HG03064 (cell line): ENCODE measurements at regions not wholly inside any gene's neighbourhood (a gene's known extent, or its start where the extent isn't known, plus 50 kb on each side); places are given as distances from the start of the nearest gene placed in this dataset.
"Not testable (repeated sequence)": the region's sequence is repeated elsewhere in the genome, so short reads cannot be mapped to it uniquely, and the experiment has no call there.

Experiments
- ATAC-seq: cut with Tn5 transposase; IDR thresholded peaks from one replicate; pipeline ENCODE4 v1.9.1; 2021; ENCODE audit warnings: low read depth; ENCODE audit not compliant: unreplicated experiment

- ATAC-seq: not testable (repeated sequence)
Measured at GRCh38 chr15:21774760-21775159, 102.8 kb downstream of the POTEB start.

- ATAC-seq: not testable (repeated sequence)
Measured at GRCh38 chr15:21766524-21766923, 111.0 kb downstream of the POTEB start.

GRCh38 chr15:21763756-21764155, 113.8 kb downstream of the POTEB start:
- not testable (repeated sequence) for ATAC-seq

- not testable (repeated sequence) for ATAC-seq
Measured at GRCh38 chr15:21760250-21761023, 117.1 kb downstream of the POTEB start.

GRCh38 chr15:21759401-21760165, 118.0 kb downstream of the POTEB start:
- ATAC-seq: not testable (repeated sequence)

GRCh38 chr15:21753838-21754237, 123.7 kb downstream of the POTEB start:
- ATAC-seq: not testable (repeated sequence)

- not testable (repeated sequence) for ATAC-seq
Measured at GRCh38 chr15:21752124-21752957, 125.2 kb downstream of the POTEB start.

GRCh38 chr15:21749173-21749572, 128.4 kb downstream of the POTEB start:
- not testable (repeated sequence) for ATAC-seq

GRCh38 chr15:21744245-21744915, 133.2 kb downstream of the POTEB start:
- not testable (repeated sequence) for ATAC-seq

- not testable (repeated sequence) for ATAC-seq
Measured at GRCh38 chr15:21742067-21742466, 135.5 kb downstream of the POTEB start.

GRCh38 chr15:21738003-21738402, 139.5 kb downstream of the POTEB start:
- ATAC-seq: not testable (repeated sequence)

- not testable (repeated sequence) for ATAC-seq
Measured at GRCh38 chr15:21736443-21736842, 141.1 kb downstream of the POTEB start.

GRCh38 chr15:21735837-21736236, 141.7 kb downstream of the POTEB start:
- ATAC-seq: not testable (repeated sequence)

GRCh38 chr15:21735368-21735767, 142.2 kb downstream of the POTEB start:
- ATAC-seq: not testable (repeated sequence)

GRCh38 chr15:21731496-21731895, 146.0 kb downstream of the POTEB start:
- peak; percentile 40 for ATAC-seq

- peak; percentile 68 for ATAC-seq
Measured at GRCh38 chr15:21730427-21731405, 146.8 kb downstream of the POTEB start.

- ATAC-seq: not testable (repeated sequence)
Measured at GRCh38 chr15:21724988-21725387, 152.5 kb downstream of the POTEB start.

- ATAC-seq: not testable (repeated sequence)
Measured at GRCh38 chr15:21721115-21721514, 156.4 kb downstream of the POTEB start.

GRCh38 chr15:21718779-21719178, 158.8 kb downstream of the POTEB start:
- ATAC-seq: peak; percentile 66
